ENCODE measurements at regions not wholly inside any gene's neighbourhood (a gene's known extent, or its start where the extent isn't known, plus 50 kb on each side); places are given as distances from the start of the nearest gene placed in this dataset.

DNA sequence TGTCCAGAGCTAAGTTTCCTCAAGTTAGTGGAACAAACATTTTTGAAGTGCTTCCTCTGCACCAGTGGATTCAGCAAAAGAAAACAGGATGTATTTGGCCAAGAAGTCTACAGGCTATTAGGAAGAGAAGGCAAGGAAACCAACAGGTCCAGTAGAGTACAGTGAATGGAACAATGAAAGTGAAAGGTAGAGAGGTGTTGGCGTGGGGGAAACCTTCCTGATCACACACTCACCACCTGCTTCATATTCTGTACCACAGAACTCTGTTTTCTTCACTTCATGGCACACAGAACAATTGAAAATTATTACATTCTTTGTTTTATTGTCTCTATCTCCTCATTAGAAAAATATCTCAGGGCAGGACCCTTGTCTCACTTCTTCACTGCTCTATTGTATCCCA lies 417.4 kb upstream of the FMR1 start:
- H3K9ac ChIP-seq (ENCODE audit: insufficient read depth, low read length, poor library complexity, severe bottlenecking) = no peak overlapping the region
- no peaks in the 10 kb centered on the region for H3K36me3 Mint-ChIP-seq
- no CpG with 5 or more reads among the region's 1 CpG for WGBS (ENCODE audit: insufficient coverage)
- H4K20me1 ChIP-seq (ENCODE audit: insufficient read depth, low read length) = no peaks in the 10 kb centered on the region
- H3K4me3 Mint-ChIP-seq = no peak overlapping the region
- no peaks in the 10 kb centered on the region for H3K27me3 ChIP-seq (ENCODE audit: control insufficient read depth in 2 of 2, insufficient read depth in 2 of 2, low read length in 2 of 2)
- no peaks in the 10 kb centered on the region for H3K4me1 Mint-ChIP-seq
- DNase-seq = no peak
- no peak overlapping the region for H3K4me2 ChIP-seq (replicated peaks; ENCODE audit: extremely low read depth, low read length, poor library complexity, severe bottlenecking)
- H3K27me3 Mint-ChIP-seq (ENCODE audit: low read depth in 3 of 3) = peaks cover 0 to 2% (median 1%) of the 10 kb centered on the region in 3 donors
- no peaks in the 10 kb centered on the region for H3K79me2 ChIP-seq (ENCODE audit: insufficient read depth, low read length)
- no peak overlapping the region for H3K27ac Mint-ChIP-seq
- H3K4me3 ChIP-seq (replicated peaks in 1 of 3; ENCODE audit: low read depth in 2 of 3, low read length in 3 of 3) = no peak overlapping the region
- H2AFZ ChIP-seq (ENCODE audit: insufficient read depth, low read depth, low read length, poor library complexity, severe bottlenecking) = no peak overlapping the region
- intact Hi-C loops (cut with micrococcal nuclease) = no loop called here
- H3K27ac ChIP-seq (ENCODE audit: low read depth in 1 of 2, low read length in 2 of 2) = no peak overlapping the region
- TF ChIP-seq, protein P1, sequence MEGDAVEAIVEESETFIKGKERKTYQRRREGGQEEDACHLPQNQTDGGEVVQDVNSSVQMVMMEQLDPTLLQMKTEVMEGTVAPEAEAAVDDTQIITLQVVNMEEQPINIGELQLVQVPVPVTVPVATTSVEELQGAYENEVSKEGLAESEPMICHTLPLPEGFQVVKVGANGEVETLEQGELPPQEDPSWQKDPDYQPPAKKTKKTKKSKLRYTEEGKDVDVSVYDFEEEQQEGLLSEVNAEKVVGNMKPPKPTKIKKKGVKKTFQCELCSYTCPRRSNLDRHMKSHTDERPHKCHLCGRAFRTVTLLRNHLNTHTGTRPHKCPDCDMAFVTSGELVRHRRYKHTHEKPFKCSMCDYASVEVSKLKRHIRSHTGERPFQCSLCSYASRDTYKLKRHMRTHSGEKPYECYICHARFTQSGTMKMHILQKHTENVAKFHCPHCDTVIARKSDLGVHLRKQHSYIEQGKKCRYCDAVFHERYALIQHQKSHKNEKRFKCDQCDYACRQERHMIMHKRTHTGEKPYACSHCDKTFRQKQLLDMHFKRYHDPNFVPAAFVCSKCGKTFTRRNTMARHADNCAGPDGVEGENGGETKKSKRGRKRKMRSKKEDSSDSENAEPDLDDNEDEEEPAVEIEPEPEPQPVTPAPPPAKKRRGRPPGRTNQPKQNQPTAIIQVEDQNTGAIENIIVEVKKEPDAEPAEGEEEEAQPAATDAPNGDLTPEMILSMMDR (IDR thresholded peaks at IDR 0.05) = no peak
- no peaks in the 10 kb centered on the region for H3K36me3 ChIP-seq (replicated peaks in 1 of 2; ENCODE audit: control insufficient read depth in 1 of 2, insufficient read depth in 2 of 2, low read length in 2 of 2)
- H3K4me1 ChIP-seq (ENCODE audit: control insufficient read depth in 1 of 2, insufficient read depth in 2 of 2, low read length in 2 of 2) = no peaks in the 10 kb centered on the region
- H3K9me3 ChIP-seq (replicated peaks in 1 of 2; ENCODE audit: control insufficient read depth in 1 of 2, insufficient read depth in 1 of 2, low read length in 2 of 2) = no peaks in the 10 kb centered on the region
- H3K9me3 Mint-ChIP-seq = peaks cover 0 to 3% (median 1%) of the 10 kb centered on the region in 7 donors

DNA sequence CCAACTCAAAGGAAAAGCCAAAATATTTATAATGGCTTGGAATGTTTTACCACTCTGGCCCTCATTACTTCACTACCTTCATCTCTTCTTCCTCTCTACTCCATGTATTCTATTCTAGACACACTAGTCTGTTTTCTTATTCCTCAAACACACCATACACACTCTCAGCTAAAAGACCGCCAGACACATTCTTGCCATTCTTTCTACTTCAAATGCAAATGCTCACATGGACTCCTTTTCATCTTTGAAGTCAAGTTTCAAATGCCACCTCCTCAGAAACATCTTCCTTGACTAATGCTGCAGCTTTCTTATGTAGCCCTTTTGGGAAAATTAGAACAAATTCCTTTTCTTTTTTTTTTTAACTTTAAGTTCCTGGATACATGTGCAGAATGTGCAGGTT lies 412.9 kb upstream of the FMR1 start:
- Histone ChIP-seq H4K20me1 (ENCODE audit: insufficient read depth, low read length) (no peaks in the 10 kb centered on the region), H3K9ac (ENCODE audit: insufficient read depth, low read length, poor library complexity, severe bottlenecking) (no peak overlapping the region), H2AFZ (ENCODE audit: insufficient read depth, low read depth, low read length, poor library complexity, severe bottlenecking) (no peak overlapping the region), H3K36me3 (replicated peaks in 1 of 2; ENCODE audit: control insufficient read depth in 1 of 2, insufficient read depth in 2 of 2, low read length in 2 of 2) (no peaks in the 10 kb centered on the region), H3K4me2 (replicated peaks; ENCODE audit: extremely low read depth, low read length, poor library complexity, severe bottlenecking) (no peak overlapping the region), H3K27ac (ENCODE audit: low read depth in 1 of 2, low read length in 2 of 2) (no peak overlapping the region), H3K9me3 (replicated peaks in 1 of 2; ENCODE audit: control insufficient read depth in 1 of 2, insufficient read depth in 1 of 2, low read length in 2 of 2) (no peaks in the 10 kb centered on the region), H3K79me2 (ENCODE audit: insufficient read depth, low read length) (no peaks in the 10 kb centered on the region), H3K4me3 (replicated peaks in 1 of 3; ENCODE audit: low read depth in 2 of 3, low read length in 3 of 3) (no peak overlapping the region), H3K27me3 (ENCODE audit: control insufficient read depth in 2 of 2, insufficient read depth in 2 of 2, low read length in 2 of 2) (no peaks in the 10 kb centered on the region), H3K4me1 (ENCODE audit: control insufficient read depth in 1 of 2, insufficient read depth in 2 of 2, low read length in 2 of 2) (no peaks in the 10 kb centered on the region)
- no peak for DNase-seq
- 100% methylated on average over 1 of the region's 1 CpG for WGBS (ENCODE audit: insufficient coverage)
- Mint-ChIP-seq H3K4me1 (no peaks in the 10 kb centered on the region), H3K27me3 (ENCODE audit: low read depth in 3 of 3) (peaks cover 0 to 4% (median 1%) of the 10 kb centered on the region in 3 donors), H3K36me3 (no peaks in the 10 kb centered on the region), H3K4me3 (no peak overlapping the region), H3K27ac (no peak overlapping the region), H3K9me3 (peaks cover 0 to 3% (median 0%) of the 10 kb centered on the region in 7 donors)
- TF ChIP-seq, protein P1 (IDR thresholded peaks at IDR 0.05) = no peak
- intact Hi-C loops (cut with micrococcal nuclease) = no loop called here

Measured in CD14-positive monocyte (primary cell).